GM23338 (cell line): ENCODE measurements at regions not wholly inside any gene's neighbourhood (a gene's known extent, or its start where the extent isn't known, plus 50 kb on each side); places are given as distances from the start of the nearest gene placed in this dataset.

Source experiments
- ATAC-seq: fragments of 200-7000 bp; cut with Tn5 transposase; 3 replicates; pipeline ENCODE4 v1.9.1; 2020
- DNase-seq: peaks from one replicate; pipeline ENCODE4 v3.0.0-alpha.2; 2015; ENCODE audit warnings: low spot score
- H2AFZ ChIP-seq: fragments of 200-600 bp; sonication (generic); 2 replicates; pipeline ENCODE4 v1.8.0; 2016; ENCODE audit warnings: antibody characterized with exemption, mild to moderate bottlenecking, moderate library complexity
- H3F3A ChIP-seq: fragments of 200-600 bp; sonication (generic); replicated peaks from 2 replicates; pipeline ENCODE4 v1.8.0; 2017; ENCODE audit warnings: antibody characterized with exemption, mixed run types, low read depth
- H3K27ac ChIP-seq: fragments of 200-600 bp; sonication (generic); 2 replicates; pipeline ENCODE4 v1.6.1; 2016; ENCODE audit warnings: low read depth
- H3K27me3 ChIP-seq: fragments of 200-600 bp; sonication (generic); 2 replicates; pipeline ENCODE4 v1.8.0; 2016; ENCODE audit warnings: mild to moderate bottlenecking, mixed run types, moderate library complexity; ENCODE audit not compliant: insufficient read depth
- H3K36me3 ChIP-seq: fragments of 200-600 bp; sonication (generic); 2 replicates; pipeline ENCODE4 v1.8.0; 2016; ENCODE audit warnings: mild to moderate bottlenecking; ENCODE audit not compliant: insufficient read depth
- H3K4me1 ChIP-seq: fragments of 200-600 bp; sonication (generic); 2 replicates; pipeline ENCODE4 v1.8.0; 2016; ENCODE audit warnings: mild to moderate bottlenecking, moderate library complexity; ENCODE audit not compliant: insufficient read depth
- H3K4me2 ChIP-seq: fragments of 200-600 bp; sonication (generic); 2 replicates; pipeline ENCODE4 v1.7.1; 2017; ENCODE audit warnings: mixed run types
- H3K4me3 ChIP-seq: fragments of 200-600 bp; sonication (generic); 2 replicates; pipeline ENCODE4 v1.6.1; 2016; ENCODE audit warnings: mixed run types
- H3K79me2 ChIP-seq: fragments of 200-600 bp; sonication (generic); replicated peaks from 2 replicates; pipeline ENCODE4 v1.8.0; 2017; ENCODE audit warnings: mild to moderate bottlenecking; ENCODE audit not compliant: insufficient read depth
- H3K9me2 ChIP-seq: fragments of 200-600 bp; sonication (generic); 2 replicates; pipeline ENCODE4 v1.8.0; 2017; ENCODE audit not compliant: insufficient read depth
- H4K20me1 ChIP-seq: fragments of 200-600 bp; sonication (generic); replicated peaks from 2 replicates; pipeline ENCODE4 v1.8.0; 2017; ENCODE audit warnings: mild to moderate bottlenecking; ENCODE audit not compliant: insufficient read depth
- H3K27ac Mint-ChIP-seq: 2 replicates; pipeline ENCODE4 v1.8.0; 2020; ENCODE audit warnings: inconsistent platforms, mild to moderate bottlenecking, moderate library complexity, mixed read lengths
- H3K27me3 Mint-ChIP-seq: 3 replicates; pipeline ENCODE4 v1.8.0; 2022; ENCODE audit warnings: low read depth, mild to moderate bottlenecking, moderate library complexity, mixed read lengths, inconsistent platforms; ENCODE audit not compliant: insufficient read depth, poor library complexity
- H3K36me3 Mint-ChIP-seq: 3 replicates; pipeline ENCODE4 v1.8.0; 2021; ENCODE audit warnings: low read depth, mild to moderate bottlenecking, inconsistent platforms, moderate library complexity, mixed read lengths
- H3K4me1 Mint-ChIP-seq: 3 replicates; pipeline ENCODE4 v1.8.0; 2020; ENCODE audit warnings: mild to moderate bottlenecking, inconsistent platforms, mixed read lengths
- H3K4me3 Mint-ChIP-seq: 3 replicates; pipeline ENCODE4 v1.8.0; 2021; ENCODE audit warnings: moderate library complexity, mild to moderate bottlenecking, inconsistent platforms, mixed read lengths
- H3K9me3 Mint-ChIP-seq: 3 replicates; pipeline ENCODE4 v1.8.0; 2020; ENCODE audit warnings: moderate library complexity, mild to moderate bottlenecking, inconsistent platforms, mixed read lengths
- EZH2 ChIP-seq: fragments of 200-600 bp; sonication (generic); IDR thresholded peaks from one replicate; pipeline ENCODE4 v1.8.0; 2017; ENCODE audit warnings: antibody characterized with exemption, mild to moderate bottlenecking, low read depth; ENCODE audit not compliant: unreplicated experiment
- POLR2AphosphoS5 ChIP-seq: IDR thresholded peaks from 2 replicates; pipeline ENCODE4 v1.6.1; 2016; ENCODE audit warnings: antibody characterized with exemption, low read depth
- STAT1 ChIP-seq: IDR thresholded peaks from one replicate; pipeline ENCODE4 v1.6.1; 2016; ENCODE audit warnings: antibody characterized with exemption; ENCODE audit not compliant: unreplicated experiment
- ZNF331 ChIP-seq: fragments of 250-450 bp; sonication (Bioruptor Pico); IDR thresholded peaks from 2 replicates; pipeline ENCODE4 v1.5.0; 2020; ENCODE audit warnings: low read depth, mild to moderate bottlenecking, moderate library complexity
- TF ChIP-seq, protein P1 (sequence below): fragments of 250-450 bp; sonication (Bioruptor Pico); IDR thresholded peaks from 2 replicates; pipeline ENCODE4 v1.5.0; 2020; ENCODE audit warnings: mild to moderate bottlenecking, moderate library complexity

DNA sequence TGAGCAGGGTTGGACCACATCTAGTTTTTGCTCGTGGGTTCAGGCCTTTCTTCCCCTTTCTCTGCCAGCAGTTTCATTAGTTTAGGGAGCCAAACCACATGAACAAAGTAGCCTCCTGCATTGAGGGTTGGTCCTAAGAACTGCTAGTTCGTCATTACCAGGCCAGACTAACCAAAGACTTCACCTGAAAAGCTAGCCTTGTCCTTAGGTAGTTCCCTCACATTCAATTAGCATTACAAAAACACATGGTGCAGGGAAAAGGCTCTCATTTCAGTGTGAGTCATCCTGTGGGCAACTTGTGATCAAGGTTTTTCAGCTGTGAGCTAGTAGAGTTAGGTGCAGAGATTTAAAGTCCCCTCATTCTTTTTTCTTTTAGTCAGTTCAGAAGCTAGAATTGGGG, 279.3 kb upstream of the CTNNB1 start:
- TF ChIP-seq, protein P1, sequence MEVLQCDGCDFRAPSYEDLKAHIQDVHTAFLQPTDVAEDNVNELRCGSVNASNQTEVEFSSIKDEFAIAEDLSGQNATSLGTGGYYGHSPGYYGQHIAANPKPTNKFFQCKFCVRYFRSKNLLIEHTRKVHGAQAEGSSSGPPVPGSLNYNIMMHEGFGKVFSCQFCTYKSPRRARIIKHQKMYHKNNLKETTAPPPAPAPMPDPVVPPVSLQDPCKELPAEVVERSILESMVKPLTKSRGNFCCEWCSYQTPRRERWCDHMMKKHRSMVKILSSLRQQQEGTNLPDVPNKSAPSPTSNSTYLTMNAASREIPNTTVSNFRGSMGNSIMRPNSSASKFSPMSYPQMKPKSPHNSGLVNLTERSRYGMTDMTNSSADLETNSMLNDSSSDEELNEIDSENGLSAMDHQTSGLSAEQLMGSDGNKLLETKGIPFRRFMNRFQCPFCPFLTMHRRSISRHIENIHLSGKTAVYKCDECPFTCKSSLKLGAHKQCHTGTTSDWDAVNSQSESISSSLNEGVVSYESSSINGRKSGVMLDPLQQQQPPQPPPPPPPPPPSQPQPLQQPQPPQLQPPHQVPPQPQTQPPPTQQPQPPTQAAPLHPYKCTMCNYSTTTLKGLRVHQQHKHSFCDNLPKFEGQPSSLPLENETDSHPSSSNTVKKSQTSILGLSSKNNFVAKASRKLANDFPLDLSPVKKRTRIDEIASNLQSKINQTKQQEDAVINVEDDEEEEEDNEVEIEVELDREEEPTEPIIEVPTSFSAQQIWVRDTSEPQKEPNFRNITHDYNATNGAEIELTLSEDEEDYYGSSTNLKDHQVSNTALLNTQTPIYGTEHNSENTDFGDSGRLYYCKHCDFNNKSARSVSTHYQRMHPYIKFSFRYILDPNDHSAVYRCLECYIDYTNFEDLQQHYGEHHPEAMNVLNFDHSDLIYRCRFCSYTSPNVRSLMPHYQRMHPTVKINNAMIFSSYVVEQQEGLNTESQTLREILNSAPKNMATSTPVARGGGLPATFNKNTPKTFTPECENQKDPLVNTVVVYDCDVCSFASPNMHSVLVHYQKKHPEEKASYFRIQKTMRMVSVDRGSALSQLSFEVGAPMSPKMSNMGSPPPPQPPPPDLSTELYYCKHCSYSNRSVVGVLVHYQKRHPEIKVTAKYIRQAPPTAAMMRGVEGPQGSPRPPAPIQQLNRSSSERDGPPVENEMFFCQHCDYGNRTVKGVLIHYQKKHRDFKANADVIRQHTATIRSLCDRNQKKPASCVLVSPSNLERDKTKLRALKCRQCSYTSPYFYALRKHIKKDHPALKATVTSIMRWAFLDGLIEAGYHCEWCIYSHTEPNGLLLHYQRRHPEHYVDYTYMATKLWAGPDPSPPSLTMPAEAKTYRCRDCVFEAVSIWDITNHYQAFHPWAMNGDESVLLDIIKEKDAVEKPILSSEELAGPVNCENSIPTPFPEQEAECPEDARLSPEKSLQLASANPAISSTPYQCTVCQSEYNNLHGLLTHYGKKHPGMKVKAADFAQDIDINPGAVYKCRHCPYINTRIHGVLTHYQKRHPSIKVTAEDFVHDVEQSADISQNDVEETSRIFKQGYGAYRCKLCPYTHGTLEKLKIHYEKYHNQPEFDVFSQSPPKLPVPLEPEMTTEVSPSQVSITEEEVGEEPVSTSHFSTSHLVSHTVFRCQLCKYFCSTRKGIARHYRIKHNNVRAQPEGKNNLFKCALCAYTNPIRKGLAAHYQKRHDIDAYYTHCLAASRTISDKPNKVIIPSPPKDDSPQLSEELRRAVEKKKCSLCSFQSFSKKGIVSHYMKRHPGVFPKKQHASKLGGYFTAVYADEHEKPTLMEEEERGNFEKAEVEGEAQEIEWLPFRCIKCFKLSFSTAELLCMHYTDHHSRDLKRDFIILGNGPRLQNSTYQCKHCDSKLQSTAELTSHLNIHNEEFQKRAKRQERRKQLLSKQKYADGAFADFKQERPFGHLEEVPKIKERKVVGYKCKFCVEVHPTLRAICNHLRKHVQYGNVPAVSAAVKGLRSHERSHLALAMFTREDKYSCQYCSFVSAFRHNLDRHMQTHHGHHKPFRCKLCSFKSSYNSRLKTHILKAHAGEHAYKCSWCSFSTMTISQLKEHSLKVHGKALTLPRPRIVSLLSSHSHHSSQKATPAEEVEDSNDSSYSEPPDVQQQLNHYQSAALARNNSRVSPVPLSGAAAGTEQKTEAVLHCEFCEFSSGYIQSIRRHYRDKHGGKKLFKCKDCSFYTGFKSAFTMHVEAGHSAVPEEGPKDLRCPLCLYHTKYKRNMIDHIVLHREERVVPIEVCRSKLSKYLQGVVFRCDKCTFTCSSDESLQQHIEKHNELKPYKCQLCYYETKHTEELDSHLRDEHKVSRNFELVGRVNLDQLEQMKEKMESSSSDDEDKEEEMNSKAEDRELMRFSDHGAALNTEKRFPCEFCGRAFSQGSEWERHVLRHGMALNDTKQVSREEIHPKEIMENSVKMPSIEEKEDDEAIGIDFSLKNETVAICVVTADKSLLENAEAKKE, result peak; percentile 8; the same call in 1 of the 2 replicates
- TF ChIP-seq EZH2, result no peak
- Histone ChIP-seq H3K79me2 (no peaks in the 10 kb centered on the region), H3K27ac (no peak overlapping the region), H3F3A (no peaks in the 10 kb centered on the region), H3K4me3 (no peak overlapping the region), H4K20me1 (no peaks in the 10 kb centered on the region), H3K27me3 (no peaks in the 10 kb centered on the region), H3K9me2 (peaks cover 2% of the 10 kb centered on the region; the same call in 1 of the 2 replicates), H3K4me2 (peak overlapping the region; percentile 5; the same call in 1 of the 2 replicates), H3K4me1 (peaks cover 31% of the 10 kb centered on the region), H2AFZ (no peak overlapping the region), H3K36me3 (no peaks in the 10 kb centered on the region)
- Mint-ChIP-seq H3K27me3 (peaks cover 2% of the 10 kb centered on the region), H3K36me3 (peaks cover 7% of the 10 kb centered on the region; the same call in 2 of the 3 replicates), H3K9me3 (peaks cover 3% of the 10 kb centered on the region; the same call in 2 of the 3 replicates), H3K27ac (no peak overlapping the region), H3K4me3 (no peak overlapping the region), H3K4me1 (peaks cover 27% of the 10 kb centered on the region)
- ATAC-seq, result peak; percentile 96
- peak; percentile 73 for DNase-seq

DNA sequence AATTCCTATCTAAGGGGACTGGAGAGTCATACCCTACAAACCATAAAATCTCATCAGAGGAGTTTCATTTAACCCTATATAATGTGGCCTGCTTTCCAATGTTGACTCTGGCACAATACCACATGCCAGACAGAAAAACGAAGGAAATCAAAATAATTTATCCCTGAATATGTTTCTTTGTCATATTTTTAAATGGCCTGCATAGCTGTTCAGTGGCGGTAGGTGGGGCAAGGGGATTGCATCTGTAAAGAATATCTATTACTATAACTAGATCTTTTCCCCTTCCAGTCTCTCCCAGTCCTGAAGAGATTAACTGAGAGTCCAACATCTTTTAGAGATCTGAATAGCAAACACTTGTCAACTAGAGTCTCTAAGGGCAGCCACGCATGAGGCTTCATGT, 278.1 kb upstream of the CTNNB1 start:
- Histone ChIP-seq H3K4me3 (no peak overlapping the region), H2AFZ (no peak overlapping the region), H3K27me3 (no peaks in the 10 kb centered on the region), H3K27ac (no peak overlapping the region), H4K20me1 (no peaks in the 10 kb centered on the region), H3K4me1 (peaks cover 43% of the 10 kb centered on the region), H3F3A (no peaks in the 10 kb centered on the region), H3K4me2 (no peak overlapping the region), H3K9me2 (peaks cover 2% of the 10 kb centered on the region; the same call in 1 of the 2 replicates), H3K36me3 (no peaks in the 10 kb centered on the region), H3K79me2 (no peaks in the 10 kb centered on the region)
- DNase-seq, result no peak
- H3K4me3 Mint-ChIP-seq, result no peak overlapping the region
- ATAC-seq, result no peak
- peaks cover 3% of the 10 kb centered on the region; the same call in 2 of the 3 replicates for H3K9me3 Mint-ChIP-seq
- peaks cover 39% of the 10 kb centered on the region for H3K4me1 Mint-ChIP-seq
- peak overlapping the region; percentile 17; the same call in 1 of the 2 replicates for H3K27ac Mint-ChIP-seq
- peaks cover 2% of the 10 kb centered on the region for H3K27me3 Mint-ChIP-seq
- peaks cover 7% of the 10 kb centered on the region; the same call in 2 of the 3 replicates for H3K36me3 Mint-ChIP-seq
- TF ChIP-seq STAT1 (no peak), POLR2AphosphoS5 (no peak), EZH2 (no peak), ZNF331 (CRISPR knock-in tag) (no peak)
- TF ChIP-seq, protein P1, result no peak
